ENCODE measurements at regions not wholly inside any gene's neighbourhood (a gene's known extent, or its start where the extent isn't known, plus 50 kb on each side); places are given as distances from the start of the nearest gene placed in this dataset.

DNA sequence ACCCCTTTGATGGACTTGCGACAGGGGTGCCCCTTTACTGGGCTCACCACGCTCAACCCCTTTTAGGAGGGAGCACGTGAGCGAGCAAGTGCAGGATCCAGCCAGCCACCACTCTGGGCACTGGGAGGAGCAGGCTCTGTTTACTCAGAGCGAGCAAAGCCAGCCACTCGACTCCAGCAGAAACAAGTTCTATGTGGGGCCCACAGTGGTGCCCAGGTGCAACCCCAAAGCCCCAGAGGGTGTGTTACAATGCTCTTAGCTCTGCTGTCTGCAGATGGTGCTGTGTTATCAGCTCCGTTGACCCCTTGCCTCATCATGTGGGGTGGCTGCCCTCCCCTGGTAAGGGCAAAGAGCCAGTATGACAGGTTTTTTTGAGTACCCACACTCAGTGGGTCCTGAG lies 120.3 kb upstream of the SUCLG2 start:
- no peak for DNase-seq

- no peak for DNase-seq
Observed at GRCh38 chr3:67765575-67765974, 111.2 kb upstream of the SUCLG2 start.

DNA sequence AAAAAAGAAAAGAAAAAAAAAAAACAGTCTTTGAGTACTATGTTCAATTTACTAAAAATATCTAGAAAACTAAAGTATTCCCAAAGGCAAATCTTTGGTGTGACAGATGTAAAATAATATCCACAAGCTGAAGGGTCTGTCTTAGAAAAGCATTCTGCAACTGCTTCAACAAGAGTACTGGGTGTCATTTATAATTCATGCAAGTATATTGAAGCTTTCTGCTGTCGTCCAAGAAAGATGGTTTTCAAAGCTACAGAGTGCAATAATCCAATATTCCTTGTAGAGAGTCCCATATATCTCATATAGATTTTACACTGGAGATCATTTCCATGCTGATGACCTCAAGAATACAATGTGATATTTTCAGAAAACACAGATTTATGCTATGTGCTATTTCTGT lies 90.9 kb upstream of the SUCLG2 start:
- DNase-seq: no peak

DNA sequence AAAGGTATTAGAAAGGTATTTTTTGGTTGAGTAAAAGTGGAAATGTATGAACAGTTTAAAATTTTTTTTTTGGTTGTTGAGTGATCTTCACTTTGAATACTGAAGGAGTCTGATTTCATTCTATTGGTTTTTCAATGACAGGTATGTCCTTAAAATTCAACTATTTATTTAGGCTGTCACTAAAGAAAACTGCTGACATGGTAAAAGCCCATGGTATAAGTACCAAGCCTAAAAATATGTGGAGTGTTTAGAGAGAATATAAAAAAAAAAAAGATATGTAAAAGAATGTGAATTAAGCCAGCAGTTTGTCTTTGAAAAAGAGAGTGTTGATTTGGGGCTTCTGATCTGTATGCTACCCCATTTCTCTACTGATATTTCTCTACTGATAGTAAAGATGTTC lies 90.3 kb upstream of the SUCLG2 start:
- no peak for DNase-seq

DNA sequence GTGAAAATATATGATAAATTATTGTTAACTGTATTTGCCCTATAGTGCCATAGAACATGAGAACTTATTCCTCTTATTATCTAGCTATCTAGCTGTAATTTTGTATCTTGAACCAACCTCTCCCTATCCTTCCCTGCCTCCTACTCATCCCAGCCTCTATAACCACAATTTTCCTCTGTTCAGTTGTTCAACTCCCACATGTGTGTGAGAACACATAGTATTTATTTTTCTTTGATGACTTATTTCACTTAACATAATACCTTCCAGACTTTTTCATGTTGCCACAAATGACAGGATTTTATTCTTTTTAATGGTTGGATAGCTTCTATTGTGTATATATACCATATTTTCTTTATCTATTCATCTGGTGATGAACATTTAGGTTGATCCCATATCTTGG lies 85.4 kb upstream of the SUCLG2 start:
- no peak for DNase-seq

GRCh38 chr3:67737906-67738865 lies 83.8 kb upstream of the SUCLG2 start:
- no peak for DNase-seq

GRCh38 chr3:67737140-67737539 lies 82.7 kb upstream of the SUCLG2 start:
- no peak for DNase-seq

GRCh38 chr3:67733269-67733950 lies 79.0 kb upstream of the SUCLG2 start:
- no peak for DNase-seq

- no peak for DNase-seq
Observed at GRCh38 chr3:67724434-67724833, 70.0 kb upstream of the SUCLG2 start.

DNA sequence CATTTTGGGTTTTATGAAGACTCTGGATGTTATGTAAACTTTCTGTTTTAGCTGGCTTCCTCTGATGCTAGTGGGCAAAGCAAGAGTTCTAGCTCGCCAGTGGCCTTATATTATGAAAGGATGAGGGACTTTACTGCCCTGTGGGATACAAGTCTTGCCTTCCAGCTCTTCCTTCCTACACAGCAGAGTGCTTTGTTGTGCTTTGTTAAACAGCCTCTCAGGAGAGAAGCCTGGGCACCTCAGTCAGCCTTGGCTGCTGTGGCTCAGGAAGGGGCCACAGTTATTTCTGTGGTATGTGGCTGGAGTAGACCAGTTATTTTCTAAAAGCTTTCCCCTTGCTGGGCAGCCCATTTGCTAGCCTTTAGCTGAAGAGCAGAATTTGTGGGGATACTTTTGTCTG lies 69.5 kb upstream of the SUCLG2 start:
- DNase-seq: no peak

DNA sequence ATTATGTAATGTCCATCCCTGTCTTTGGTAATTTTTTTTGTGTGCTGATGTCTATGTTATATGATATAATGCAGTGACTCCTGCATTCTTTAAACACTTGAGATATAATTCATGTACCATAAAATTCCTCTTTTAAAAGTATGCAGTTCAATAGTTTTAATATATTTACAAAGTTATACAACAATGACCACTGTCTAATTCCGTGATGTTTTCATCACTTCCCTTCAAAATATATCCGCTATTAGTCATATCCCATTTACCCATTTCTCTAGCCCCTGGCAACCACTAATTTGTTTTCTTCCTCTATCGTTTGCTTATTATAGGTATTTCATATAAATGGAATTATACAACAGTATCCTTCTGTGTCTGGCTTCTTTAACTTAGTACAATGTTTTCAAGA lies 64.9 kb upstream of the SUCLG2 start:
- DNase-seq: no peak

DNA sequence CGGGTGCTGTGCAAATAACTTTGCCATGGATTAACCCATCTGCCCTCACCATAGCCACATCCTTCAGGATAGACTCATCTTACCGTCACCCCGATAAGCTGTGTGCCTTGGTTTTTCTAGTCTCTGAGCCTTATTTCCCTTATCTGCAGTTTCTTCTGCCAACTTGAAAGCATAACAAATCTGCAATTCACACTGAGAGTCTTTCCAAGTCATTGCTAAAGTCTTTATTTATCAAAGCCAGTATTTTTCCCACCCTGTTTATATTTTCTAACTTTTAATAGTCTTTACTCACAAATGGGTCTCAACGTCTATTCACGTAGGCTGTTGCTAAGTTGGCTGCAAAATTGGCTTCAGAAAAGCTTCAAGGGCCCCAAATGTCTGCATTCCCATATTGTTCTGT lies 61.6 kb upstream of the SUCLG2 start:
- DNase-seq: no peak

DNA sequence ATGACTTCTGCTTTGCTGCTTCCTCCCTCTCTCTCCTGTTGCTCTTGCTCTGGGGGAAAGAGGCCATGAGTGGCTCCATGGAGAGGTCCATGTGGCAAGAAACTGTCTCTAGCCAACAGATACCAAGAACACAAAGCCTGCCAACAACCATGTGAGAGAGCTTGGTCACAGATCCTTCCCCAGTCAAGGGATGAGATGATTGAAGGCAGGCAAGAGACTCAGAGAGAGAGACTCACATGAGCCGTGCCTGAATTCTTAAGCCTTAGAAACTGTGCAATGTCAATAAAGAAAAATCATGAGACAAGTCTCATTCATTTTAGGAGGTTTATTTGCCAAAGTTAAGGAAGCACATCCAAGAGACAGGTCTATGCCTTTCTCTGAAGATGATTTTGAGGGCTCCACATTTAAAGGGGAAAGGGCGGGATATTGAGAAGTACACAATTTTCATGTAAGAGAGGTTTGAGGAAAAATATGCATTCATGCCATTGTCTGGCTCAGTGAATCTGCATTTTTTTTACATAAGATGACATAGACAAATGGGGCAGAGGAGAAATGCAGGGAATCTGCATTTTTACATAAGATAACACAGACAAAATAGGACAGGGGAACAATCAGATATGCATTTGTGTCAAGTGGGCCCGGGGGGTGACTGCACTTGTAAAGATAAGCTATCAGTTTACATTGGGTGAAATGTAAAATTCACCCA lies 59.5 kb upstream of the SUCLG2 start:
- DNase-seq: no peak

- no peak for DNase-seq
Observed at GRCh38 chr3:67712259-67712658, 57.8 kb upstream of the SUCLG2 start.

- no peak for DNase-seq
Observed at GRCh38 chr3:67710396-67710795, 56.0 kb upstream of the SUCLG2 start.

DNA sequence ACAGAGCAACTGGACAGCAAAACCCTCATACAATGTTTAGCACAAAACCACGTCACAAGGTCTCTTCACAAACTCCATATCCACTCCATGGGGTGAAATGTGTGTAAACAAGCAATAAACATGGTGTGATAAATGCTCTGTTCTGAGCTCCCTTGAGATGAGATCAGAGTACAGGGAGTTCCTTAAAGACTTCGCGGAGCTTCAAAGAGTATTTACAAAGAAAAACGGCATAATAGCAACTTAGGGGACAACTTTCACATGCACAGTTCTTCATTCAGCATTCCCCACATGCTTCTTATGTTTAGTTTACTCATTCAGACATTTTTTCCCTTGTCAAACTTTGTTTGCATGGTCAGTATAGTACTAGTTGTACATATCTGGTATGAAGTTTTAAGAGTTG lies 52.5 kb upstream of the SUCLG2 start:
- no peak for DNase-seq

- no peak for DNase-seq
Observed at GRCh38 chr3:67704322-67704721, 49.9 kb upstream of the SUCLG2 start.
